ENCODE measurements at regions not wholly inside any gene's neighbourhood (a gene's known extent, or its start where the extent isn't known, plus 50 kb on each side); places are given as distances from the start of the nearest gene placed in this dataset.

DNA sequence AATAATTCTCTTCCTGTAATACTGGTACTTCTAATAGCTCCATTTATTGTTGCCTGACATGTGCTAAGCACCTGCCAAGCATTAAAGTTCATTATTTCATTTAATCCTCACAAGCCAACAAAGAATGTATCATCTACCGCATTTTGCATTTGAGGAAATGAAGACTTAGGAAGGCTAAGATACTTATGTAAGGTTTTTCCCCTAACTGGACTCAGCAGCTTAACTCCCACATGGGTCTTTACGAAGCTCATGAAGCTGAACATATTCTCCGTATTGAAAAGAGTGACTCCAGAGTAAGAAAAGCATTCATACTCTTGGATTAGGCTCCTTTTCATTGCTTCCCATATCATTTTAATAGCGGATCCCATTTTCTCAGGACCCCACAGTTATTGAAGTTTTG lies 155.7 kb upstream of the TMEM72 start:
- H3K4me3 ChIP-seq (ENCODE audit: low read length): no peak overlapping the region
- no peak for DNase-seq (ENCODE audit: low read depth, low spot score)

DNA sequence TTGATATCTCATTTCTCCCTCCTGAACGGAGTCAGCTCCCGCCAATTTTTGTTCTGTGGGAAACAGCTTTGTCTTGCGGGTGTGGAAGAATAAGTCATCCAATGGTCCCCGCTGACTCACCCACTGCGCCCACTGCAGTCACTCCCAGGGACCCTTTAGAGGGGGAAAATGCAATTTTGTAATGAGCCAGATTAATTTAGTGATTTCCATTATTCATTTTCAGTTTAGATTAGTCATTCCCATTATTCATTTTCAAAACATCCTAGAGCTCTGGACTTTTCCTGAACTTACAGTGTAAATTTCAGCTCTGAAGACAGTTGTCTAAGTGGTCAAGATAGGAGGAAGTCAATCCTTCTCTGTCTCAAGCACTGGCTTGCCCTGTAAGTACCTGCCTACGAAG lies 154.9 kb upstream of the TMEM72 start:
- no peak overlapping the region for H3K4me3 ChIP-seq (ENCODE audit: low read length)
- no peak for DNase-seq (ENCODE audit: low read depth, low spot score)

DNA sequence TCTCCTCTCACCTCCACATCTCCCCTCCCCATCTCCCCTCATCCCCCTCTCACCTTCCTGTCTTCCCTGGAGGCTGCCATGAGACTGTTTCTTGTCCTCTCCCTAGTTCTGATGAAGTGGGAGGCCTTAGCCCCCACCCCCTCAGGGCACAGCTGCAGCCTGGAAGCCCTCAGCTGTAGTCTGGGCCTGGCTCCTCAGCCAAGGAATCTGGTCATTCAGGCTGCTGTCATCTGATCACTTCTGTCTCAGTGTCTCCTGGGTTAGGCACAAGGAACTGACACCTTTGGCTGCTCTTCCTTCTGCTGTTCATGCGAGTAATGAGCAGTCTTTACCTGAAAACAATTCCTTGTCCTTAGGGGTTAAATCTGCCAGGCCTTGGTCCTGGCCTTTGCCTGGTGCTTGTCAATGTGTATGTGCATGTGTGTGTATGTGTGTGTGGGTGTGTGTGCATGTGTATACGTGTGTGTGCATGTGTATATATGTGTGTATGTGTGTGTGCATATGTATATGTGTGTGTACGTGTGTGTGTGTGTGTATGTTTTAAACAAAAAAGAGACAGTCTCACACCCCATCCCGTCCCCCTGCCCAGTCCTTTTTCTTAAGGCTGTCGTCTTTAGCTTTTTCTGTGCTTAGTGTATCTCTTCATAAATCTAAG lies 153.5 kb upstream of the TMEM72 start:
- no peak for DNase-seq (ENCODE audit: low read depth, low spot score)
- H3K4me3 ChIP-seq (ENCODE audit: low read length): no peak overlapping the region

DNA sequence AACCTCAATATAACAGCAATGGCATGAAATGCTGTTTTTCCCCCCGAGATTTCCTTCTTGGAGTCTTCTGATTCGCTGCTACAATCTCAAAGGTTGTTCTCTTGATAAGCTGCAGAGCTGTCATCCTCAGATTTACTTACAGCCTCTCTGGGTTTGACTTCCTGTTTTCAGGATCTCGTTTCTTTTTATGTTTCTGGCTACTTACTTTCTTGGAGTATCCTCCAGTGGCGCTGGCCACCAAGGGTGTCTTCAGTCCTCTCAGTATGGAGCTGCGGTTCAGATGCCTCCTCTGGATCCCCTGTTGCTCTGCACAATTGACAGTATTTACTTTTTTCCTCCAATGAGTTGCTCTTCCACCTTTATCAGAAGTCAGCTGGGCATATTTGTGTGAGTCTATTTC lies 152.0 kb upstream of the TMEM72 start:
- no peak for DNase-seq (ENCODE audit: low read depth, low spot score)
- H3K4me3 ChIP-seq (ENCODE audit: low read length): no peak overlapping the region

DNA sequence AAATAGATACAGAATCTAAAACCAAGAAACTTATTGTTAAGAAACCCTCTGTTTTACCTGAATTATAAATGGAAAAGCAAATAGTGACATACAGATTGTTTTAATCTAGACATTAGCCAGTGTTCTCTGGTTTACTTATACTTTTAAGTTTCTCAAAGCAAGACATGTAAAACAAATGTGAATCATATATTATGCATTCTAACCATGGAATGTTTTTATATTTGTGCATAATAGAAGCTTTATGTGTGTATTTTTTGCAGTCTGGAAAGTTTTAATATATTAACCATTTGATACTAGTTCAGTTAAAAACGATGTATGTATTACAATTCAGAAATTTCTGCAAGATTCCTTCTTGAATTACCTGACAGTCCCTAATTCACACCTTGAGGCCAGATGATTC lies 150.6 kb upstream of the TMEM72 start:
- H3K4me3 ChIP-seq (ENCODE audit: low read length): no peak overlapping the region

DNA sequence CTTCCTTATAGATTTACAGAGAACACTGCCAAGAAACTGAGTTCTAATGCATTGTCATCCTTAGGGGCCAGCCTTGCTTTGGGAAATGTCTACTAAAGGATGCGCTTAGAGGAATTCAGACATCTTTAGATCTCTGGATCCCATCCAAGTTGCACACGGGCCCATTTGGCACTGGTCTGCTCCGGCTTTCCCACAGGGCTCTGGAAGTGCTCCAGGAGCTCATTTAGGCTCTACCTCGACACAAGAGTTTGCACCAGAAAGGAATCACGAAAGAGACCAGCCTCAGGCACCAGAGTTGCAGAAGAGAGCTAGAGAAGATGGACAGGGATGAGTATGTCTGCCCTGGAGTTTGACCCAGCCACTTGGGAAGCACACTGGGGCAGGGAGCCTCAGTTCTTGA lies 150.1 kb upstream of the TMEM72 start:
- no peak for DNase-seq (ENCODE audit: low read depth, low spot score)
- H3K4me3 ChIP-seq (ENCODE audit: low read length): no peak overlapping the region

More for the DNA sequence above, 150.6 kb upstream of the TMEM72 start:
- DNase-seq (ENCODE audit: low read depth, low spot score): no peak

DNA sequence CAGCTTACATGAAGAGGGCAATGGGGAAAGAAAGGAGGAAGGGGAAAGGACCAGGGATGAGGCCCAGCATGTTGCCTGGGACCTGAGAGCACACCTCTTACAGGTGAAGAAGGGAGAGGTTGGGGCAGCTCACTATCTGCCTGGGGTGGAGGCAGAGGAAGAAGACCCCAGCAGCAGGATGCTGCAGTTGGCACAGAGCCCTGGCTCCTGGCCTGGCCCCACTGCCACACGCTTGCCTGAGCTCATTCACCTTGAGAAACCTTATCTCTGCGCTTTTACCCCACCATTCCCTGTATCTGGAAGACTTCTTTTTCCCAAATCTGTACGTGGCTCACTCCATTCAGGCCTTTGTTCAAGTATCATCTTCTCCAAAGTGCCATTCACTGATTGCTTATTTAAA lies 147.8 kb upstream of the TMEM72 start:
- H3K4me3 ChIP-seq (ENCODE audit: low read length): no peak overlapping the region
- no peak for DNase-seq (ENCODE audit: low read depth, low spot score)

DNA sequence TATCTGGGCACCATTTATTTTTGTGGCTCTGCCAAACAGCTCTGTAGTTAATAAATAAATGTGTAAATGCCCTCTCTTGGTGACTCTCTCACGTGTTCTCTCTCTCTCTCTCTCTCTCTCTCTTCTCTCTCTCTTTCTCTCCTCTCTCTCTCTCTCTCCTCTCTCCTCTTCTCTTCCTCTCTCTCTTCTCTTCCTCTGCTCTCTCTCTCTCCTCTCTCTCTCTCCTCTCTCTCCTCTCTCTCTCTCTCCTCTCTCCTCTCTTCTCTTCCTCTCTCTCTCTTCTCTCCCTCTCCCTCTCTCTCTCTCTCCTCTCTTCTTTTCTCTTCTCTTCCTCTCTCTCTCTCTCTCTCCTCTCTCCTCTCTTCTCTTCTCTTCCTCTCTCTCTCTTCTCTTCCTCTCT lies 145.8 kb upstream of the TMEM72 start:
- H3K4me3 ChIP-seq (ENCODE audit: low read length): no peak overlapping the region
- no peak for DNase-seq (ENCODE audit: low read depth, low spot score)

DNA sequence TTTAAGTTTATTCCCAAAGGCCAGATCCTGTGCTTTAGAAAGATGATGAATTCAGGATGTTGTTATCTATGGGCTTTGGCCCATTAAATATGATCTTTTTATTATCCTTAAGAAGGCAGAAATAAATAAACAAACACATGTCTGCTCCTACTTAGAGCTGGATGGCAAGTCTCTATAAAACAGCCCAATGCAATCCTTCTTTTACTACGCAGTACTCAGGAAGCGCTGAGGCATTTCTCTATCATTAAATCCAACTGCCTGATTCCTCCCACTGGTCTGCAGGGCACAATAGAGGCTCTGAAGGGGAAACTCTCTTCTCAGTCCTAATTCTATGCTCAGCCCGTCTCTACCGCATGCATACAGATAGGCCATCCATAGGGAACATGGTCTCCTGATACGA lies 144.5 kb upstream of the TMEM72 start:
- no peak for DNase-seq (ENCODE audit: low read depth, low spot score)
- no peak overlapping the region for H3K4me3 ChIP-seq (ENCODE audit: low read length)

DNA sequence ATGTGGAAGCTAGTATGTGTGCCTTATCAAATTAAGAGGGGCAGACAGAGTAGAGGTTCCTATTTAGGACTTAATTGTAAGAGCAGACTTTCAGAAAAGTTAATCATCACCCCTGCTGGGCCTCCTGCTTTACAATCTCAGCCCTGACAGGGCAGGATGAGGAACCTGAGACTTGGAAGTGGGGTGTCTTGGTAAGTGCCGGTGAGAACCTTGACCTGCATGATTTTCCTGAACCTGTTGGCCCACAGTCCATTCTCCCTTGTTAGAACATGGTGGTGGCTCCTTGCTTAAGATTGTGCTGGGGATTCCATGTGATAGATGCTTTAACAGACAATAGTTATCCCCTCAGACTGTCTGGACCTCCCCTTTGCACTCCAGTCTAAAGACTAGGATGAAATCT lies 141.7 kb upstream of the TMEM72 start:
- DNase-seq (ENCODE audit: low read depth, low spot score): no peak
- no peak overlapping the region for H3K4me3 ChIP-seq (ENCODE audit: low read length)

DNA sequence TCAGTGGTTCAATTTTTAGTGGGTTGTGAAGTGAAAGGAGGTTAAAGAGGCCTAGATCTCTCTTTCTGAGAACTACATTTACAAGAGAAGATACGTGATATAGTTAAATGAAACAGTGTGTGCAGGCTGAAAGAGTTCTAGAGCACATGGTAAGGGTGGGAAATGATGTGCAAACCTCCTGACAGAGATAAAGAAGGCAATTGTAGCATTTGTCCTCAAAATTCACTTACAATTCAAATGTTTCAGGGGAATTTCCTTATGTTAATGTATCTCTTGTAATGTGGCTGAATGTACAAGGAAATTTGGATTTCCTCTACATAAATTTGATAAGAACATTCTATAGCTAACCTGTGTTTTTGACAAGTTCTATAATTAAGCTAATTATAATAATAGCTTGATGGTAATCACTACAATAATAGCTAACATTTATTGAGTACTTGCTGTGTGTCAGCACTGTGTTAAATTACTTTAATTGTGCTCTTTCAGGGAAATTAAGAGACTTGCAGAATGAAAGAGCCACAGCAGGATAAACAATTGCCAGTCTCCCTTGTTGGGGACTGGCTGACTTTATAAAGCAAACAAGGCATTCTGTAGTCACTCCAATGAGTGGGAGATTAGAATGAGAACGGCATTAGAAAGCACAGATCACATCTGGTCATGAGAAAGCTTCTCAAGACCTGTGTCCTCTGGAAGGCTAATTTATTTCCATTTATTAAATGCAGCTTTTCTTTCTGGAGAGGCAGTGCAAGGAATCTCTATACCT lies 139.7 kb upstream of the TMEM72 start:
- no peak overlapping the region for H3K4me3 ChIP-seq (ENCODE audit: low read length)
- no peak for DNase-seq (ENCODE audit: low read depth, low spot score)

DNA sequence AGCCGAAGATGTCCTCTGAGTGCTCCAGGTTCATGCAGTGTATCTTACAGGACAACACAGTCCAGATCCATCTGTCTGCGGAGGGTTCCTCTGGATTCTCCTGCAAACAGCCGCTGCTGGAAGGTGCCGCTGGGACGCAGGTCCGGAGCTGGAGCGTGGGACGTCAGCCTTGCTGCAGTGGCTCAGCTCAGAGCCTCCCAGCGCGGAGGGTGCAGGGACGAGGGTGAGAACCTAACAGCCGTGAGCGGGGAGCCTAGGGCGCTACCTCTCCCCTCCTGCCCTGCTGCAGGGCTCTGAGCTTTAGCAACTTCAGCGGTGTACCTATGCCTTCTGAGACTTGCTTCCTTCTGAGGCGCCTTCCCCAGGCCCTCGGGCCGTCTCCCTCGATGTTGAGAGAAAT lies 137.6 kb upstream of the TMEM72 start:
- no peak overlapping the region for H3K4me3 ChIP-seq (ENCODE audit: low read length)
- no peak for DNase-seq (ENCODE audit: low read depth, low spot score)

DNA sequence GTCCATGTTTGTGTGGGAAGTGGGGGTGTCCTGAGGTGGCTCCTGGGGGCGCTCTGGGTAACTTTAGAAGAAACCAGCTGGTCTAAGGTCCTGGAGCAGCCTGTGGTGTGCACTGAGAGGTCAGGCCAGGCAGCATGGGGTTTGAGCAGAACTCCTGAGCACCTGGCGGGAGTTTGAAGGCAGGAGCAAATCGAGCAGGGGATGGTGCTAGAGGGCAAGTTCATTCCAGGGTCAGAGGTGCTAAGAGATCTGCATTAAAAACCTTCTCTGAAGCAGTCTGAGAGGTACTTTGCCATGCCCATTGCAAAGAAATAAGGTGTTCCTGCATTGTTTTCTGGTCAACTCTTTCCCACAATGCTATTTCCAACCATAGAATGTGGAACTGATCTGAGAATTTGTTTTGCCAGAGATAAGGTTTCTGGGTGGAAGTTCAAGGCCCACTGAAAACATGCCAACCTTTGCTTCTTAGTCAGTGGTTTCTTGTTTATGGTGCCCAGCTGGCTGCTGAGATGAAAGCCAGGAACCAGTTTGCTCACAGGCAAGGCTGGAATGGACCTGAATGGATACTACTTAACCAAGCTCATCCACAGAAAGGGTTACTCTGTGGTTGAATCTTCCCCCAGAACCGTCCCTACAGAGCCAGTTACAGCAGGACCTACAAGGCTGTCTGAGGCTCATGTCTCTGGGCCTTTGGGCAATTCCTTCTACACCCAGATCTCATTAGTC lies 136.3 kb upstream of the TMEM72 start:
- no peak overlapping the region for H3K4me3 ChIP-seq (ENCODE audit: low read length)
- no peak for DNase-seq (ENCODE audit: low read depth, low spot score)

DNA sequence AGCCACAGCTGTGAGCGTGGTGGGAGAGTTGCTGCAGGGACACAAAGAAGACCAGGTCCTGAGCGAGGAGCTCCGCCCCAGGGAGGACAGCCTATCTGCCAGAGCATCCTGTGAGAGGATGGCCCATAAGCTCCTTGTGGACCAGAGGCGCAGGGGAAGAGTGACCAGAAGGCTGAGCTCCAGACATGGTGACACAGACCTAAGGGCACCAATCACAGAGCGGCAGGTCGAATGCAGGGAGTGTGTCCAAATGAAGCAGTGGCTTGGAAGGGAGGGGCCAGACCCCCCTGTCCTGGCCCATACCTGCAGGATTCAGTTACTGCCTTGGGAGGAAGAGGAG lies 135.8 kb upstream of the TMEM72 start:
- no peak for DNase-seq (ENCODE audit: low read depth, low spot score)
- no peak overlapping the region for H3K4me3 ChIP-seq (ENCODE audit: low read length)

DNA sequence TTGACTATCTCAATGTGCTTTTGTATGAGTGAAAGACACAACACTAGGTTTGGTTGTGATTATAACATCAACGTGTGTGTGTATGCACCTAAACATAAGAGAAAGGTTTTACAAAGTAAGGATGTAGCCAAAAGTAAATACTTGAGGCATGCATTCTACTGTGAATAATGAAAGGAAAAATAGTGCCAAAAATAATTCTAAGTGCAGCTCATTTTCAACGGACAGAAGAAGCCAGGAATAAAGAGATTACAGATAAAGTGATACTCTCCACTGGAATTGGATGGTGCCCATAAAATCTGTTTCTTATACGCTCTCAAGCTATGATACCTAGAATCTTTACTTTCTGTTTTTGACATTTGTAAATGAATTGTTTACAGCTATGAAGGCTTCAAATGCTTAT lies 135.0 kb upstream of the TMEM72 start:
- DNase-seq (ENCODE audit: low read depth, low spot score): no peak

DNA sequence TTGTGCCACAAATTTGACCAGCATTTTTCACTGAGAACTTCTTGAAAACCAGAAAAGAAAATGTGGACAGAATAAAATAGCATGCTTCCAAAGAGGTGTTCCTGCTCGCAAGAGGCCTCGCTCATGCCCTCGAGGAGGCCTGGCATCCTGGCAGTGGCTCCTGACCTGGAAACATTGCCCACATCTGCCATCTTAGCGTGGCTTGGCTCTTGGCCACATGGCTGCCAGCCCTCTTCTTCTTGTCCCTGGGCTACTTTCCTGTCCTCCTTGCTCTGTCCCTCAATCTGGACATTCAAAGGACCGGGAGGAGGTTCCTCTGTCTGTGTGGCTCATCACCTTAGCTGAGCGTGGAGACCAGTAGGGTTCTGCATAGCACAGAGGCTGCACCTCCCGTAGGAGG lies 131.6 kb upstream of the TMEM72 start:
- no peak for DNase-seq (ENCODE audit: low read depth, low spot score)

More for the DNA sequence above, 135.0 kb upstream of the TMEM72 start:
- H3K4me3 ChIP-seq (ENCODE audit: low read length): no peak overlapping the region

DNA sequence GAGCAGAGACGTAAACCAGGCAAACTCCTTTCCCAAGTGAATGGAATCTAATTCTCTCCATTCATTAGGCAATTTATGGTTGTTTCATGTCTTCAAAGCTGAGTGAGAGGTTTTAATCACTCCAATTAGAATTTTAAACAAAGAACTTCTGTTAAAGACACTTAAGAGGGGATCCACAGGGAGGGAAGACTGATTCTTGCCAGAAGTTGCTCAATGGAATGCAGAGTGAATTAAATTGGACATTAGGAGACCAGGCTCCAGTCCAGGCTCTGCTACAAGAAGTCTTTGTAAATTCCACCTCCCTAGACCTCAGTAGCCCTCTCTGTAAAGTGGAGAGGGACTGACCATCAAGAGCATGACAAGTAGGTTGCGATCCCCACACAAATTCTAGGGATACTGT lies 130.7 kb upstream of the TMEM72 start:
- no peak for DNase-seq (ENCODE audit: low read depth, low spot score)
- no peak overlapping the region for H3K4me3 ChIP-seq (ENCODE audit: low read length)

More for the DNA sequence above, 131.6 kb upstream of the TMEM72 start:
- H3K4me3 ChIP-seq (ENCODE audit: low read length): no peak overlapping the region

DNA sequence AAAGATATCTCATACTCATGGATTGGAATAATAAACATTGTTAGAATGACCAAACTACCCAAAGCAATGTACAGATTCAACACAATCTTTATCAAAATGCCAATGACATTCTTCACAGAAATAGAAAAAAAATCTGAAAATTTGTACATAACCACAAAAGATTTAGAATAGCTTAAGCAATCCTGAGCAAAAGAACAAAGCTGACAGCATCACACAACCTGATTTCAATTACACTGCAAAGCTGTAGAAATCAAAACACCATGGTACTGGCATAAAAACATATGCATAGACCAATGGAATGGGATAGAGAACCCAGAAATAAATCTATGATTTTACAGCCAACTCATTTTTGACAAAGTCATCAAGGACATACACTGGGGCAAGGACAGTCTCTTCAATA lies 130.0 kb upstream of the TMEM72 start:
- no peak overlapping the region for H3K4me3 ChIP-seq (ENCODE audit: low read length)
- DNase-seq (ENCODE audit: low read depth, low spot score): no peak

DNA sequence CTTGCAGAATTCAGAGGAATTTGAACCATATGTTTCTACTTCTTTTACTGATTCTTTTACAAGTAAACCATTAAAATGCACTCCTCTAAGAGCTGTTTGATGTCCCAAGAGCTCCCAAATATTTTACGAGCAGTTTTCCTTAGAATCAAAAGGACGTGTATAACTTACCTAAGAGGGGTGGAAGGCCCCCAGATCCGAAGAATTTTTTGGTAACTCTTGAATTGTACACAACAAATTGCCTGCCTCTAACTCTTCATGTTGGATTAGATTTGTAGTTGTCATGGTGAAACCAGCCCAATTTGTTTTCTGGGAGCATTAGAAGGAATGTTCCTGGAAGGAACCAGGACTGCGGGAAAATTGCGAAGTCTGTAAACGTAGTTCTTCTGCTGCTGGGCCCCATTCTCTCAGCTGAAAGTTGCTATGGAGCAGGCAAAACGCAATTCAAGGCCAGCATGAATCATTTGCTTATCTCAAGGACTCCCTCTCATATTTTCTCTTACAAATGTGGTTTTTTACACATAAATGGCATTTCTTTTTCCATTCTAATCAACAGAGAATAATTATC lies 124.8 kb upstream of the TMEM72 start:
- H3K4me3 ChIP-seq (ENCODE audit: low read length): no peak overlapping the region
- DNase-seq (ENCODE audit: low read depth, low spot score): no peak

DNA sequence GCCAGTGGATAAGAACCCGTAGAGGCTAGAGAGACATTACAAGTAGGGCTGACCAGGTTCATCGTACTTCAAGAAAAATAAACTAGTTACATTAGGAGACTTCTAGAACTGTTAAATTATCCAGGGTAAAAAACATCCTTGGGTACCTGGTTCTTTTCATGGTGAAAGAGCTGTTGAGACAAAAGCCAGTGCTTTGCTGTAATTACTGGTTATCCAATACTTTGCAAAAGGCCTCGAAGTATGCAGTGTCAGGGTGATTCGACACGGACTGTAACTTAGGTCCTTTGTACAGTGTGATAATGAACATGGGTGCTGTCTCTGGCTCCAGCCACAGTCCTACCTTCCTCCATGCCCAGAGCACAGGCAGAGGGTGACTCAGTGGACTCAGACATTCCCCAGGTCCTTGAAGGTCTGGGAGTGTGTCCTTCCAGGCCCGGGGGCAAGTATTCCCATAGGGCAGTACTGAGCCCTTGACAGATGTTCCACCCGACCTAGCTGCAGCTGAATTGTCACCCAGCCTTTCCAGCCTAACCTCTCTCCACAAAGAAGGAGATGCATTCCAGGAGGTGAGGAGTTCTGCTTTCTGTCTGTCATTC lies 123.6 kb upstream of the TMEM72 start:
- no peak overlapping the region for H3K4me3 ChIP-seq (ENCODE audit: low read length)

More for the DNA sequence above, 123.6 kb upstream of the TMEM72 start:
- DNase-seq (ENCODE audit: low read depth, low spot score): no peak
